A549 (cell line): ENCODE measurements at regions not wholly inside any gene's neighbourhood (a gene's known extent, or its start where the extent isn't known, plus 50 kb on each side); places are given as distances from the start of the nearest gene placed in this dataset.

Experiments
- ATAC-seq, 2 experiments: fragments of 200-7000 bp in 1 of 2; fragments of >200 bp in 1 of 2; cut with Nextera tagmentation in 1 of 2; cut with Tn5 transposase in 1 of 2; 3 replicates each; pipeline versions ENCODE4 v1.8.0 to v1.9.1; 2018 to 2020; ENCODE audit warnings: mild to moderate bottlenecking in 1 of 2, moderate library complexity in 1 of 2
- CTCF ChIA-PET: fragments of 300-600 bp; sonication (Branson Sonifier 250); formaldehyde crosslinking; extraction: SDS; loops from one replicate; lab custom pipeline; 2021; ENCODE audit warnings: antibody characterized with exemption, inconsistent platforms; lab: Yijun Ruan, JAX
- POLR2A ChIA-PET: fragments of 350-600 bp; formaldehyde crosslinking; extraction: SDS; loops from one replicate; lab custom pipeline; 2021; ENCODE audit warnings: antibody characterized with exemption, inconsistent platforms; lab: Yijun Ruan, JAX
- DNase-seq, 2 experiments: peaks; one replicate each; pipeline versions ENCODE4 v3.0.0 to v3.0.0-alpha.2; 2011 to 2016; ENCODE audit warnings: low read depth in 1 of 2, low spot score in 1 of 2
- FAIRE-seq: peaks from 2 replicates; lab custom pipeline; 2011; peaks lifted over from hg19 to GRCh38; lab: Jason Lieb, UNC
- H3K27ac ChIP-seq, 2 experiments: fragments of >200 bp; sonication (Bioruptor Twin); formaldehyde crosslinking; 3 replicates each; pipeline ENCODE4 v1.5.1; 2016 to 2017
- H3K4me1 ChIP-seq: fragments of >200 bp; sonication (Bioruptor Twin); formaldehyde crosslinking; 3 replicates; pipeline ENCODE4 v1.6.1; 2016
- H3K4me2 ChIP-seq: fragments of >200 bp; sonication (Bioruptor Twin); formaldehyde crosslinking; 3 replicates; pipeline ENCODE4 v1.6.1; 2016
- H3K4me3 ChIP-seq: fragments of >200 bp; sonication (Bioruptor Twin); formaldehyde crosslinking; 3 replicates; pipeline ENCODE4 v1.5.1; 2016
- H3K9me3 ChIP-seq: fragments of >200 bp; sonication (Bioruptor Twin); formaldehyde crosslinking; 3 replicates; pipeline ENCODE4 v1.6.1; 2016
- CBX2 ChIP-seq: fragments of 200-600 bp; sonication (generic); IDR thresholded peaks from 2 replicates; pipeline ENCODE4 v1.6.1; 2016; ENCODE audit warnings: low read depth, mild to moderate bottlenecking, borderline replicate concordance
- CHD4 ChIP-seq: fragments of 200-600 bp; sonication (generic); IDR thresholded peaks from 2 replicates; pipeline ENCODE4 v1.6.1; 2016; ENCODE audit warnings: antibody characterized with exemption, mild to moderate bottlenecking, borderline replicate concordance
- CTCF ChIP-seq: fragments of >200 bp; sonication (Bioruptor Twin); formaldehyde crosslinking; IDR thresholded peaks from 3 replicates; pipeline ENCODE4 v1.5.1; 2016
- E2F6 ChIP-seq: IDR thresholded peaks from 2 replicates; pipeline ENCODE4 v1.6.1; 2012; ENCODE audit warnings: low read depth, borderline replicate concordance
- EP300 ChIP-seq, 2 experiments: fragments of >200 bp; sonication (Bioruptor Twin); formaldehyde crosslinking; IDR thresholded peaks; 2 replicates in 1 of 2; 3 replicates in 1 of 2; pipeline ENCODE4 v1.6.1; 2016 to 2017
- HDAC2 ChIP-seq: fragments of 200-600 bp; sonication (generic); IDR thresholded peaks from 2 replicates; pipeline ENCODE4 v1.6.1; 2016
- HEYL ChIP-seq: fragments of 250-450 bp; sonication (Bioruptor Pico); IDR thresholded peaks from 2 replicates; pipeline ENCODE4 v1.8.0; 2021; ENCODE audit warnings: mild to moderate bottlenecking, moderate library complexity
- HOXB13 ChIP-seq: fragments of 250-450 bp; sonication (Bioruptor Pico); IDR thresholded peaks from 2 replicates; pipeline ENCODE4 v1.5.0; 2020; ENCODE audit warnings: low read depth, mild to moderate bottlenecking, moderate library complexity
- HOXB5 ChIP-seq: fragments of 250-450 bp; sonication (Bioruptor Pico); IDR thresholded peaks from 2 replicates; pipeline ENCODE4 v1.5.0; 2020; ENCODE audit warnings: mild to moderate bottlenecking, moderate library complexity
- JUNB ChIP-seq: fragments of >200 bp; sonication (Bioruptor Twin); formaldehyde crosslinking; IDR thresholded peaks from 2 replicates; pipeline ENCODE4 v1.6.1; 2016
- KDM5A ChIP-seq: fragments of 200-600 bp; sonication (generic); IDR thresholded peaks from 2 replicates; pipeline ENCODE4 v1.6.1; 2016; ENCODE audit warnings: antibody characterized with exemption, mild to moderate bottlenecking
- MYC ChIP-seq: IDR thresholded peaks from 2 replicates; pipeline ENCODE4 v1.6.1; 2012; ENCODE audit warnings: mild to moderate bottlenecking, inconsistent platforms, low read length, improper control_type of control experiment, borderline replicate concordance
- PHF8 ChIP-seq: fragments of 200-600 bp; sonication (generic); IDR thresholded peaks from 2 replicates; pipeline ENCODE4 v1.6.1; 2016; ENCODE audit warnings: low read depth, mild to moderate bottlenecking, antibody characterized with exemption, moderate library complexity, borderline replicate concordance
- POLR2A ChIP-seq: IDR thresholded peaks from 2 replicates; pipeline ENCODE4 v1.6.1; 2012; ENCODE audit warnings: mild to moderate bottlenecking, low read length
- RARB ChIP-seq: fragments of 250-450 bp; sonication (Bioruptor Pico); IDR thresholded peaks from 2 replicates; pipeline ENCODE4 v1.8.0; 2021; ENCODE audit warnings: mild to moderate bottlenecking, moderate library complexity
- RCOR1 ChIP-seq: fragments of 150-350 bp; IDR thresholded peaks from 2 replicates; pipeline ENCODE4 v1.6.1; 2014; ENCODE audit warnings: antibody characterized with exemption, low read length, low read depth
- REST ChIP-seq: fragments of 200-600 bp; sonication (generic); IDR thresholded peaks from 2 replicates; pipeline ENCODE4 v1.6.1; 2016; ENCODE audit warnings: antibody characterized with exemption, mild to moderate bottlenecking, moderate library complexity
- RFX5 ChIP-seq: fragments of 450-650 bp; IDR thresholded peaks from 2 replicates; pipeline ENCODE4 v1.7.1; 2014; ENCODE audit warnings: antibody characterized with exemption, mild to moderate bottlenecking, moderate library complexity
- RNF2 ChIP-seq: fragments of 200-600 bp; sonication (generic); IDR thresholded peaks from 2 replicates; pipeline ENCODE4 v1.6.1; 2016; ENCODE audit warnings: low read depth, mild to moderate bottlenecking, antibody characterized with exemption, moderate library complexity, borderline replicate concordance
- TFCP2L1 ChIP-seq: fragments of 250-450 bp; sonication (Bioruptor Pico); IDR thresholded peaks from 2 replicates; pipeline ENCODE4 v1.5.0; 2021; ENCODE audit warnings: mild to moderate bottlenecking
- ZC3H11A ChIP-seq: fragments of 450-650 bp; IDR thresholded peaks from 2 replicates; pipeline ENCODE4 v1.6.1; 2014; ENCODE audit warnings: antibody characterized with exemption, mild to moderate bottlenecking
- ZFP36 ChIP-seq: fragments of 450-650 bp; IDR thresholded peaks from 2 replicates; pipeline ENCODE4 v1.6.1; 2014; ENCODE audit warnings: borderline replicate concordance; ENCODE audit not compliant: partially characterized antibody
- WGBS: methylation state at CpG from one replicate; pipeline ENCODE4 v1.1.6; 2017; ENCODE audit errors: missing lambda C conversion rate; 5-methylcytosine and 5-hydroxymethylcytosine counted together

GRCh38 chr4:93957186-93957585 lies 128.6 kb downstream of the ATOH1 start:
- H3K9me3 ChIP-seq: no peaks in the 10 kb centered on the region
- ChIA-PET CTCF (no interaction called here), POLR2A (no interaction called here)
- H3K4me2 ChIP-seq: no peak overlapping the region
- no peaks in the 10 kb centered on the region for H3K4me1 ChIP-seq
- no peak for ATAC-seq
- TF ChIP-seq CHD4 (no peak), HDAC2 (no peak), JUNB (no peak), RARB (CRISPR knock-in tag) (no peak), RCOR1 (no peak), REST (no peak), CTCF (no peak), HEYL (no peak), KDM5A (no peak), MYC (no peak), HOXB5 (no peak), TFCP2L1 (CRISPR knock-in tag) (no peak), EP300 (IDR thresholded peaks at IDR 0.05) (no peak), CBX2 (no peak), POLR2A (no peak), ZFP36 (no peak), HOXB13 (CRISPR knock-in tag) (no peak), RFX5 (no peak), PHF8 (no peak)
- TF ChIP-seq, all 56 proteins: peak for 0
- H3K4me3 ChIP-seq: no peak overlapping the region
- 6% methylated on average over 1 of the region's 1 CpG for WGBS
- no peak overlapping the region for H3K27ac ChIP-seq
- DNase-seq (no peak), FAIRE-seq (no peak)

- ChIA-PET CTCF (no interaction called here), POLR2A (no interaction called here)
- TF ChIP-seq ZC3H11A: no peak
- TF ChIP-seq E2F6: no peak
- no peak for TF ChIP-seq RARB (CRISPR knock-in tag)
- no peak for TF ChIP-seq RNF2
- FAIRE-seq (no peak), ATAC-seq (no peak), DNase-seq (no peak)
- Histone ChIP-seq H3K4me2 (no peak overlapping the region), H3K27ac (no peak overlapping the region), H3K9me3 (no peaks in the 10 kb centered on the region), H3K4me1 (no peaks in the 10 kb centered on the region), H3K4me3 (no peak overlapping the region)
These were observed 131.9 kb downstream of the ATOH1 start for GRCh38 chr4:93960450-93960849.
